Kasumi-1 (cell line): ENCODE measurements at regions not wholly inside any gene's neighbourhood (a gene's known extent, or its start where the extent isn't known, plus 50 kb on each side); places are given as distances from the start of the nearest gene placed in this dataset.
"Not testable (repeated sequence)": the region's sequence is repeated elsewhere in the genome, so short reads cannot be mapped to it uniquely, and the experiment has no call there.

Source experiments
- DNase-seq, 2 experiments: peaks; one replicate each; lab custom pipeline; 2025; lab: John Stamatoyannopoulos, UW

- DNase-seq: no peak
Measured at GRCh38 chr17:31678431-31678830, 180.6 kb downstream of the COPRS start.

DNA sequence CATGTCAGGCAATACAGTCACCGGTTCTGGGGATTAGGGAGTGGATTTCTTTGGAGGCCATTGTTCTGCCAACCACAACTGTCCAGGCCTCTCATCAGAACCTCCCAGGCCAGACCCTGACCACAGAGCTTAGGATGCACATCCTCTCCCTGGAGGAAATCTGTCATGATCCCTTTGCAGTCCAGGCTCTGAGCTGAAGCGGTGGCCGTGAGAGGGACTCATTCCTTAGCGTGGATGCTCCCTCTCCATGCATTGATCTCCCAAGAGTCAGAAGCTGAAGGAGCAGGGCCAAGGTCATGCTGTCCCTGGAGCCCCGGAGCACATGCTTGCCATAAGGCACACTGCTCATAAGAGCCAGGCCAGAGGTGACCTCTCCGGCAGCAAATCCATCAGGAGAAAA, 181.4 kb downstream of the COPRS start:
- no peak for DNase-seq

- no peak for DNase-seq
Measured at GRCh38 chr17:31677036-31677435, 182.0 kb downstream of the COPRS start.

DNA sequence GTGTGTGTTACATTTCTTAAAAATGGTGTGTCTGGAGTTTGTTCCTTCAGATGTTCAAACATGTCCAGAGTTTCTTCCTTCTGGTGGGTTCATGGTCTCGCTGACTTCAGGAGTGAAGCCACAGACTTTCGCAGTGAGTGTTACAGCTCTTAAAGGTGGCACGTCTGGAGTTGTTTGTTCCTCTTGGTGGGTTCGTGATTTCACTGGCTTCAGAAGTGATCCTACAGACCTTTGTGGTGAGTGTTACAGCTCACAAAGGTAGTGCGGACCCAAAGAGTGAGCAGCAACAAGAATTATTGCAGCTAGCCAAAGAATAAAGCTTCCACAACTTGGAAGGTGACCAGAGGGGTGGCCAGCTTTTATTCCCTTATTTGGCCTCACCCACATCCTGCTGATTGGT, 183.7 kb downstream of the COPRS start:
- DNase-seq: not testable (repeated sequence)

DNA sequence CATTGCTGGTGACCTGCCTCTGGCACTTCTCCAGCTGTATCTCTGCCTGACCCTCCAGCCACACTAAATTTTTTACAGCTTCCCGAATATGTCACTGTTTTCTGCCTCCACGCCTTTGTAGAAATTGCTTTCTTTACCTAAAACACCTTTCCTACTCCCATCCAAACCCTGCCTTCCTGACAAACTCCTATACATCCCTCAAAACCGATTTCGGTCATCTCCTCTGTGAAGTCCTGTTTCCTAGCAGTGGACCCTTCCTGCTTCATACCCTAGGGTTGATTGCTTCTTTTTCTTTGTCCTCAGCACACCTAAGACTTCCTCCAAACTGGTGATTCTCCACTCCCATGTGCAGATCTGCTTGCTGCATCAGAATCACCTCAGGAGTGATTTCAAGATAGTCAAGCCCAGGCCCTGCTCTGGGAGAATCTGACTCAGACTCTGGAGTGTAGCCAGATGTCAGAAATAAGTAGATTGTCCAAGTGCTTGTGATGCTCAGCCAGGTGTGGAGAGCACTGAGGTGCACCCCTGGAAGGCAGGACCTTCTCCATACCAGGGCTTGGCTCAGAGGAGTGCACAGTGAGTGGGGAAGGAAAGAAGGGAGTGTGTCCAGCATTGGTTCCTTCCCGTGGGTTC, 184.2 kb downstream of the COPRS start:
- DNase-seq: no peak

- DNase-seq: no peak
Measured at GRCh38 chr17:31674305-31674704, 184.7 kb downstream of the COPRS start.

- no peak for DNase-seq
Measured at GRCh38 chr17:31673076-31673475, 186.0 kb downstream of the COPRS start.

DNA sequence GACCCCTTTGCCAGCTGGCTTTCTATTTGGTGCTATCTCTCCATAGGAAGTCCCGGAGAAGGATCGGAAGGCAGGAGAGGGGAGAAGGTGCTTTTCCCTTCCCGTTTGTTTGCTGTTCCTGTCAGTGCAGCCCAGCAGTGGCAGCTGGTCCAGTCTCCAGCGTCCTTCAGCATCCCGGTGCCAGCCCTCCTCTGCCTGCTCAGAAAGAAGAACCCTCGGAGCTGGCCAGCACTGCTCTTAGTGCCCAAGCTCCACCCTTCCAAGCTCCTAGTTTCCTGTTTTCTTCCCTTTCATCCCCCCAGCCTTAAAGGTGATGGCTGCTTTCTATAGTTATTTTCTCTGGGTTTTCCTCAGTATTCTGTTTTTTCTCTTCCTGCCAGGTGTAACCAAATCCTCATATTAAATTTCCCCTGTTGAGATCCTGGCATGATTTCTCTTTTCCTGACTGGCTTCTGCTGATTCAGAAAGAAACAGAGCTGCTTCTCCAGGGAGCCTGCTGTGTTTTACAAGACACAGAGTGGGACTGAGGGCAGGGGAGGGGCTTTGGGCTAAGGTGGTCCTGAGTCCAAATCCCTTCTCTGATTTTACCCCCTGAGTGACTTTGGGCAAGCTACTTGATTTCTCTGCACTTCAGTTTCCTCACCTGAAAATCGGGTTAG, 186.8 kb downstream of the COPRS start:
- peak in 1 of 2 experiments; percentile 6 for DNase-seq

DNA sequence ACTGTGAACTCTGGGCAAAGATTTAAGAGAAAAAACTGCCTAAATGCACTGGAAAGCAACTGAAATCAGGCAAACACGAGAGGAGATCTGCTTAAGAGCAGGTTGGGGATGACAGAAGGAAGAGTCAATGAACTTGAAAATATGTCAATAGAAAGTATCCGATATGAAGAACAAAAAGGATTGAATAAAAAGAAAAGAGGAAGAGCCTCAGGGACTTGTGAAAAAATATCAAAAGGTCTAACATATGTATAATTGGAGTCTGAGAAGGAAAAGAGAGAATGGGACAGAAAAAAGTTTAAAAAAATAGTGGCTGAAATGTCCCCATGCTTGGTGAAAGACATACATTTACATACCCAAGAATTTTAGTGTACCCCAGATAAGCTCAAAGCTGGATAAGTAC, 195.5 kb downstream of the COPRS start:
- DNase-seq: no peak

DNA sequence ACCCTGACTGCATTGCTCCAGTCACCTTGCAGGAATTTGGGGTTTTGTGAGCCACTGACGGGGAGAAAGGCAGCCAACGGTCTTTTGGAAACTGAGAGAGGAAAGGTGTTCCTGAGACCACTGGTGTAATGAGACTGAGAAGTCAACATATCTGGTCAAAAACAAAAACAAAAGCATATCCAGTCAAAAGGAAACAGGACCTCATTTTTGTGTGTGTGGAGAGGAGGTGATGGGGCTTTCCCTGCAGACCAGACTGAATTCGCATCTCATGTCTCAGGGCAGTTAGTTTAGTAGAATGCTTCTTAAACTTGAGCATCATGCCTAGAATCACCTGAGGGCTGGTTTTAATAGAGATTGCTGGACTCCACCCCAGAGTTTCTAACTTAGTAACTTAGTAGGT, 198.4 kb downstream of the COPRS start:
- DNase-seq: no peak

DNA sequence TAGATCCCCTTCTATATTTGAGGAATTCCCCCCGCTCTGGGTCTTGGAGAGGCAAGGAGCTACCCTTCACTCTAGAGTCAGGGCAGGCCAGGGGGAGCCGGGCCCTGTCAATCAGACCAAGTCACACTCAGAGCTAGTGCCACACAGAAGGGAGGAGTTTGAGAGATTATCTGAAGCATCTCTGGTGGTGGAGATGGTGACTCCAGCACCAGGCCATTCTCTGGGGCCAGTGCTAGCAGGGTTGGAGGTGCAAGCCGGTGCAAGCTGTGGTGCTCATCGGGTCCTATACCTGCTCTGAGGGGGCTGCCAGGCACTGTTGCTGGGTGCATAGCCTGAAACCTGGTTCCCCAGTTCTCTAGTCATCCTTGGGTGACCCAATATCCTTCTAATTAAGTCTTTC, 201.2 kb downstream of the COPRS start:
- DNase-seq: no peak

DNA sequence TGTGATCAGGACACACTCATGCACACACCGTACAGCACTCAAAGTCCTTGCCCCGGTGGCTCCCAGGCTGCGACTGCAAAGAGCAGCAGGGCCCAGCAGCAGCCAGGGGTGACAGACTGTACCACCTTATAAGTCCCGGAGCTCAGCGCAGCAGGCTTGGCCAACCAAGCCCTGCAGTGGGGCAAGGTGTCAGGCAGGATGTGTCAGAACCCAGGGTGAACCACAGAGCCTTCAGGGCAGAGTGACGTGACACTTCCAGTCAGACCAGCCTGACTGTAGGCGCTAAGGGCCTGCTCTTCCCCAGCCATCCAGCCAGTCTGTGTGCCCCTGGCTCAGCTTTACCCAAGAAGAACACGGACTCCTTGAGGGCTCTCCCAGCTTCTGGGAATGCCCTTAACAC, 204.1 kb downstream of the COPRS start:
- no peak for DNase-seq

DNA sequence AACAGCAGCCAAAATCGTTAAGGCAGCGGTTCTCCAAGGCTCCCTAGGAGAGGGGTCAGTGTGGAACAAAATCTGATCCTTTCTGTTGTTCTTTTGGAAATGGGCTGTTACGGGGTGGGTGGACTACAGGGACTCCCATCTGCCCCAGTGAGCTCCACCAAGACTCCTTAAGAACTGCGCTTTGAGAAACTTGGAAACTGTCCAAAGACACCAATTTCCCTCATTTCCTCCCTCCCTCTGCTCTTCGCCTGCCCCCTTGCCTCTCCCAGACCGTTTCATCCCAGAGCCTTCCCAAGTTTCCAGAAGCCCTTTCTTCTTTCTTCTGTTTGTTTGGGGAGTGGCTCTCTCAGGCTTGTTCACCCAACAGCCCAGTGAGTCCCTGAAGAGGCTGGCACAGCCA, 205.4 kb downstream of the COPRS start:
- DNase-seq: no peak

DNA sequence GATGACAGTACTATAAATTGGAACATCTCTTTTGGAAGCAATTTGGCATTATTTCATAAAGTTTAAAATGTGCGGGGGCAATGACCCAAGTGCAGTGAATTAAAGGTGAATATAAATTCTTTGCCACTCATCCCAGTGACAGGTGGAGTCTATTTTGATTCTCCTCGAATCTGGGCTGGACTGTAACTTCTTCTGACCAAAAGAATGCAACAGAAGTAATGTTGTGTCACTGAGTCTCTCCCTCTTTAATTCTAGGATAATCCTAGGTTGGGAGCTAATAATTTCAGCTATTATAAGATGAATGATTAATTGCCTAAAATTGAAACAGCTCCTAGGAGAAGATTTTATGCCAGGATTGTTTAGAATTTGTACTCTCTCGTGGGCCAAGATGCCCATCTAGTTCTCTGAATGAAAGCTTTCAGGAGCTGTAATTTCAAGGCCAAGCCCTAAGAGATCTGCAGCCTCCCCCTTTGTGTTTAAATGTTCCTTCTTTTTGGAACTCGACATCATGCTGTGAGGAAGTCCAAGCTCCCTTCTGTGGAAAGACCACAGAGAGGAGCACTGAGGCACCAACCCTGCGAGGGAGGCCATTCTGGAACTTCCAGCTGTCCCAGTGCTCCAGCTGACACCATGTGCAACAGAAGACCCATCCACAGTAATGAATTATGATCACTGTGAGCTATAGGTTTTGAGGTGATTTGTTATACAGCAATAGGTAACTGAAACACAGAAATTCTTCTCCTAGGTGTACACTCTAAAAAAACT, 208.1 kb downstream of the COPRS start:
- DNase-seq: no peak

- DNase-seq: no peak
Measured at GRCh38 chr17:31649302-31649701, 209.7 kb downstream of the COPRS start.

- no peak for DNase-seq
Measured at GRCh38 chr17:31647661-31648060, 211.4 kb downstream of the COPRS start.

- DNase-seq: no peak
Measured at GRCh38 chr17:31646642-31647041, 212.4 kb downstream of the COPRS start.

DNA sequence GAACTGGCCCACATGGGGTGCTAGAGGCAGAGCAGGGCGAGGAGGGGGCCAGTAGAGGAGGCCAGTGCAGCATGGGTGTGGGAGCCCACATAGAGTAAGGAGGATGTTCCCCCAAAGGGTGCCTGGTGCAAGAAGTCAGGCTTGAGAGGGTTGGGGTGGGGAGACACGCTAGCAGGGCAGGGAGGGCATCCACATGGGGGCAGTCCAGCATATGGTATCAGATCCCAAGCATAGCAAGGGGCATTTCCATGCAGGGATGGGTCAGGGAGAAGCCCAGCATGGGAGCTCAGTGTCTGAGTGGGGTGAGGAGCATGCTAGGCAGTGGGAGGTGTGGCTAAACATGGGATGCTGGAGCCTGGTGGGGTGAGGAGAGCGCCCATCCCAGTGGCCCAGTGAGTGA, 213.7 kb downstream of the COPRS start:
- no peak for DNase-seq

GRCh38 chr17:31631766-31632165, 227.3 kb downstream of the COPRS start:
- DNase-seq: no peak

- not testable (repeated sequence) for DNase-seq
Measured at GRCh38 chr17:31630866-31631265, 228.2 kb downstream of the COPRS start.

GRCh38 chr17:31629696-31630470, 229.2 kb downstream of the COPRS start:
- no peak for DNase-seq

- DNase-seq: no peak
Measured at GRCh38 chr17:31627960-31628359, 231.1 kb downstream of the COPRS start.

DNA sequence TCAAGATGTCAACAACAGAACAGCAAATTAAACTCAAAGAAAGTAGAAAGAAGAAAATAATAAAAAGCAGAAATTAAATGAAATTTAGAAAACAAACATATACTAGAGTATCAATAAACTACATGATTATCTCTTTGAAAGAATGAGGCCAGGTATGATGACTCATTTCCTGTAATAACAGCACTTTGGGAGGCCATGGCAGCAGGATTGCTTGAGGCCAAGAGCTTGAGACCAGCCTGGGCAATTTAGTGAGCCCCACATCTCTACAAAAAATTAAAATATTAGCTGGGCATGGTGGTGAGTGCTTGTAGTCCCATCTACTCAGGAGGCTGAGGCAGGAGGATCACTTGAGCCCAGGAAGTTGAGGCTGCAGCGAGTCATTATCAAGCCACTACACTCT, 232.5 kb downstream of the RAB11FIP4 start:
- DNase-seq: no peak
